Common myeloid progenitor, CD34-positive (primary cell): ENCODE measurements at regions not wholly inside any gene's neighbourhood (a gene's known extent, or its start where the extent isn't known, plus 50 kb on each side); places are given as distances from the start of the nearest gene placed in this dataset.

Source experiments
- CTCF ChIA-PET: fragments of 350-600 bp; sonication (Branson Sonifier 250); formaldehyde crosslinking; loops from one replicate; lab custom pipeline; 2021; ENCODE audit warnings: antibody characterized with exemption; lab: Charles Lee
- POLR2A ChIA-PET: fragments of 350-600 bp; sonication (Branson Sonifier 250); formaldehyde crosslinking; loops from one replicate; lab custom pipeline; 2021; ENCODE audit warnings: antibody characterized with exemption; lab: Charles Lee
- DNase-seq, 3 donors: peaks; one replicate each; pipeline versions ENCODE4 v3.0.0 to v3.0.0-alpha.2; 2013
- H3K27ac ChIP-seq, 2 experiments: 1 replicate in 1 of 2; 2 replicates in 1 of 2; pipeline ENCODE4 v1.7.0; 2013; ENCODE audit warnings: inconsistent platforms in 2 of 2, low read length in 2 of 2, mild to moderate bottlenecking in 2 of 2, low read depth in 1 of 2, moderate library complexity in 1 of 2; ENCODE audit not compliant: severe bottlenecking in 2 of 2, insufficient read depth in 1 of 2, poor library complexity in 1 of 2
- H3K27me3 ChIP-seq, 5 experiments: replicated peaks in 2 of 5; 1 replicate in 3 of 5; 2 replicates in 2 of 5; pipeline versions ENCODE4 v1.6.1 to v1.7.0; 2013; ENCODE audit warnings: low read length in 4 of 5, mild to moderate bottlenecking in 2 of 5, moderate library complexity in 2 of 5, inconsistent platforms in 1 of 5; ENCODE audit not compliant: insufficient read depth in 5 of 5, control insufficient read depth in 4 of 5
- H3K36me3 ChIP-seq, 4 experiments: 1 replicate in 2 of 4; 2 replicates in 2 of 4; pipeline versions ENCODE4 v1.6.1 to v1.7.0; 2013; ENCODE audit warnings: low read length in 3 of 4, control low read depth in 1 of 4, mild to moderate bottlenecking in 1 of 4; ENCODE audit not compliant: control insufficient read depth in 4 of 4, insufficient read depth in 4 of 4
- H3K4me1 ChIP-seq, 4 experiments: 1 replicate in 3 of 4; 2 replicates in 1 of 4; pipeline versions ENCODE4 v1.6.1 to v1.7.1; 2013; ENCODE audit warnings: low read length in 3 of 4, mild to moderate bottlenecking in 3 of 4, control low read depth in 1 of 4, inconsistent platforms in 1 of 4, moderate library complexity in 1 of 4; ENCODE audit not compliant: control insufficient read depth in 4 of 4, insufficient read depth in 4 of 4; ENCODE audit errors: control extremely low read depth in 1 of 4
- H3K4me3 ChIP-seq, 7 experiments: 1 replicate in 4 of 7; 2 replicates in 3 of 7; pipeline versions ENCODE4 v1.5.1 to v1.7.0; 2013; ENCODE audit warnings: mild to moderate bottlenecking in 7 of 7, low read length in 6 of 7, moderate library complexity in 6 of 7, inconsistent platforms in 2 of 7, low read depth in 2 of 7, control low read depth in 1 of 7; ENCODE audit not compliant: insufficient read depth in 4 of 7, control insufficient read depth in 1 of 7; ENCODE audit errors: extremely low read depth in 1 of 7
- H3K9me3 ChIP-seq, 5 experiments: 1 replicate in 4 of 5; 2 replicates in 1 of 5; pipeline versions ENCODE4 v1.6.1 to v1.7.1; 2013; ENCODE audit warnings: low read length in 4 of 5, mild to moderate bottlenecking in 2 of 5, inconsistent platforms in 1 of 5, low read depth in 1 of 5, moderate library complexity in 1 of 5; ENCODE audit not compliant: control insufficient read depth in 4 of 5, insufficient read depth in 2 of 5; ENCODE audit errors: control extremely low read depth in 1 of 5
- WGBS: methylation state at CpG from one replicate; pipeline ENCODE4 v1.1.5; 2013; ENCODE audit not compliant: insufficient coverage; 5-methylcytosine and 5-hydroxymethylcytosine counted together

- H3K27ac ChIP-seq = no peak overlapping the region
- WGBS = 91% methylated on average over 11 of the region's 14 CpGs
- peaks cover 0 to 7% (median 2%) of the 10 kb centered on the region in 4 experiments for H3K4me1 ChIP-seq
- peaks cover 0 to 2% (median 0%) of the 10 kb centered on the region in 5 experiments for H3K9me3 ChIP-seq
- no peaks in the 10 kb centered on the region for H3K27me3 ChIP-seq
- no peak for DNase-seq
- H3K36me3 ChIP-seq = no peaks in the 10 kb centered on the region
- POLR2A ChIA-PET = no interaction called here
- H3K4me3 ChIP-seq = no peak overlapping the region
- CTCF ChIA-PET = interaction anchor here (1.1 to 2.5 kb wide), 3 partner anchors 11 to 85 kb away, joined by 3 to 13 read pairs (median 4); no protein-coding TSS in a partner anchor
Measured at GRCh38 chr20:17884307-17885003, 84.1 kb downstream of the SNX5 start.

- CTCF ChIA-PET = interaction anchor here (1.6 to 2.5 kb wide), 2 partner anchors 10 to 12 kb away, joined by 4 to 13 read pairs; no protein-coding TSS in a partner anchor
- peaks cover 0 to 11% (median 2%) of the 10 kb centered on the region in 4 experiments for H3K4me1 ChIP-seq
- H3K27me3 ChIP-seq = no peaks in the 10 kb centered on the region
- no peak for DNase-seq
- H3K9me3 ChIP-seq = no peaks in the 10 kb centered on the region
- no peaks in the 10 kb centered on the region for H3K36me3 ChIP-seq
- H3K27ac ChIP-seq = no peak overlapping the region
- H3K4me3 ChIP-seq = no peak overlapping the region
- WGBS = 95% methylated on average over 8 of the region's 8 CpGs
- POLR2A ChIA-PET = no interaction called here
Measured at GRCh38 chr20:17883592-17884306, 84.8 kb downstream of the SNX5 start.

- ChIA-PET POLR2A (no interaction called here), CTCF (interaction anchor here (1.6 kb wide), 1 partner anchor 9 kb away, joined by 4 read pairs; no protein-coding TSS in a partner anchor)
- H3K27ac ChIP-seq = no peak overlapping the region
- no peaks in the 10 kb centered on the region for H3K27me3 ChIP-seq
- WGBS = 100% methylated on average over 6 of the region's 10 CpGs
- DNase-seq = no peak
- no peak overlapping the region for H3K4me3 ChIP-seq
- no peaks in the 10 kb centered on the region for H3K9me3 ChIP-seq
- H3K4me1 ChIP-seq = peaks cover 0 to 17% (median 2%) of the 10 kb centered on the region in 4 experiments
- no peaks in the 10 kb centered on the region for H3K36me3 ChIP-seq
Measured at GRCh38 chr20:17882834-17883591, 85.6 kb downstream of the SNX5 start.

GRCh38 chr20:17882065-17882833, 86.3 kb downstream of the SNX5 start:
- POLR2A ChIA-PET = interaction anchor here (0.6 kb wide), 1 partner anchor 12 kb away, joined by 4 read pairs; no protein-coding TSS in a partner anchor
- no peaks in the 10 kb centered on the region for H3K9me3 ChIP-seq
- CTCF ChIA-PET = no interaction called here
- DNase-seq = no peak
- 90% methylated on average over 15 of the region's 17 CpGs for WGBS
- no peak overlapping the region for H3K4me3 ChIP-seq
- peaks cover 0 to 17% (median 2%) of the 10 kb centered on the region in 4 experiments for H3K4me1 ChIP-seq
- no peaks in the 10 kb centered on the region for H3K27me3 ChIP-seq
- no peak overlapping the region for H3K27ac ChIP-seq
- H3K36me3 ChIP-seq = no peaks in the 10 kb centered on the region

GRCh38 chr20:17881741-17882064, 86.9 kb downstream of the SNX5 start:
- Histone ChIP-seq H3K27ac (no peak overlapping the region), H3K36me3 (no peaks in the 10 kb centered on the region), H3K4me3 (no peak overlapping the region), H3K27me3 (no peaks in the 10 kb centered on the region), H3K4me1 (peaks cover 0 to 17% (median 2%) of the 10 kb centered on the region in 4 experiments), H3K9me3 (no peaks in the 10 kb centered on the region)
- ChIA-PET CTCF (no interaction called here), POLR2A (interaction anchor here (0.6 kb wide), 1 partner anchor 13 kb away, joined by 4 read pairs; no protein-coding TSS in a partner anchor)
- no peak for DNase-seq
- 92% methylated on average over 1 of the region's 1 CpG for WGBS

GRCh38 chr20:17878912-17879602, 89.5 kb downstream of the SNX5 start:
- Histone ChIP-seq H3K27ac (no peak overlapping the region), H3K27me3 (no peaks in the 10 kb centered on the region), H3K36me3 (no peaks in the 10 kb centered on the region), H3K9me3 (no peaks in the 10 kb centered on the region), H3K4me3 (no peak overlapping the region), H3K4me1 (peaks cover 0 to 16% (median under 1%) of the 10 kb centered on the region in 4 experiments)
- ChIA-PET POLR2A (no interaction called here), CTCF (interaction anchor here (0.5 to 1.6 kb wide), 4 partner anchors 10 to 300 kb away, joined by 3 to 4 read pairs (median 3); no protein-coding TSS in a partner anchor)
- peak in 1 of 3 donors; percentile 23 for DNase-seq
- WGBS = 8% methylated on average over 3 of the region's 6 CpGs
